Keratinocyte (primary cell): ENCODE measurements at regions not wholly inside any gene's neighbourhood (a gene's known extent, or its start where the extent isn't known, plus 50 kb on each side); places are given as distances from the start of the nearest gene placed in this dataset.

Experiments
- DNase-seq: peaks from one replicate; pipeline ENCODE4 v3.0.0-alpha.2; 2011; ENCODE audit warnings: low read depth, missing footprints, low spot score
- FAIRE-seq: peaks from 2 replicates; lab custom pipeline; 2011; peaks lifted over from hg19 to GRCh38; lab: Jason Lieb, UNC
- H2AFZ ChIP-seq: 2 replicates; pipeline ENCODE4 v1.6.0; 2012; ENCODE audit warnings: low read length, control low read depth, inconsistent platforms; ENCODE audit not compliant: control insufficient read depth
- H3K27ac ChIP-seq: 2 replicates; pipeline ENCODE4 v1.5.1; 2011; ENCODE audit warnings: low read length; ENCODE audit not compliant: control insufficient read depth, insufficient read depth
- H3K27me3 ChIP-seq: 3 replicates; pipeline ENCODE4 v1.6.0; 2011; ENCODE audit warnings: low read length; ENCODE audit not compliant: control insufficient read depth, insufficient read depth; ENCODE audit errors: extremely low read depth
- H3K36me3 ChIP-seq, 2 experiments: 2 replicates in 1 of 2; 3 replicates in 1 of 2; pipeline ENCODE4 v1.5.1; 2011; ENCODE audit warnings: low read length in 2 of 2, mild to moderate bottlenecking in 1 of 2; ENCODE audit not compliant: control insufficient read depth in 2 of 2, insufficient read depth in 2 of 2; ENCODE audit errors: extremely low read depth in 1 of 2
- H3K4me1 ChIP-seq: 3 replicates; pipeline ENCODE4 v1.5.1; 2011; ENCODE audit warnings: low read length; ENCODE audit not compliant: control insufficient read depth, insufficient read depth; ENCODE audit errors: extremely low read depth
- H3K4me2 ChIP-seq: 3 replicates; pipeline ENCODE4 v1.6.0; 2011; ENCODE audit warnings: low read depth, low read length; ENCODE audit not compliant: control insufficient read depth, insufficient read depth; ENCODE audit errors: extremely low read depth
- H3K4me3 ChIP-seq, 3 experiments: fragments of 200-600 bp in 1 of 3; sonication (generic) in 1 of 3; 2 replicates in 2 of 3; 3 replicates in 1 of 3; pipeline ENCODE4 v1.5.1; 2011 to 2016; ENCODE audit warnings: low read length in 3 of 3, mild to moderate bottlenecking in 3 of 3, control low read depth in 2 of 3, inconsistent platforms in 1 of 3, low read depth in 1 of 3, mixed read lengths in 1 of 3, mixed run types in 1 of 3, moderate library complexity in 1 of 3; ENCODE audit not compliant: control insufficient read depth in 2 of 3, insufficient read depth in 2 of 3; ENCODE audit errors: extremely low read depth in 1 of 3
- H3K79me2 ChIP-seq: 2 replicates; pipeline ENCODE4 v1.6.0; 2012; ENCODE audit warnings: low read length; ENCODE audit not compliant: control insufficient read depth, insufficient read depth
- H3K9ac ChIP-seq: 3 replicates; pipeline ENCODE4 v1.6.0; 2011; ENCODE audit warnings: low read length; ENCODE audit not compliant: control insufficient read depth, insufficient read depth; ENCODE audit errors: extremely low read depth
- H3K9me1 ChIP-seq: 3 replicates; pipeline ENCODE4 v1.6.0; 2011; ENCODE audit warnings: low read length; ENCODE audit not compliant: control insufficient read depth, insufficient read depth; ENCODE audit errors: extremely low read depth
- H3K9me3 ChIP-seq: 2 replicates; pipeline ENCODE4 v1.5.1; 2012; ENCODE audit warnings: low read depth, low read length; ENCODE audit not compliant: control insufficient read depth
- H4K20me1 ChIP-seq: 3 replicates; pipeline ENCODE4 v1.6.0; 2011; ENCODE audit warnings: low read length; ENCODE audit not compliant: control insufficient read depth, insufficient read depth; ENCODE audit errors: extremely low read depth
- CTCF ChIP-seq, 3 experiments: IDR thresholded peaks in 1 of 3; conservative IDR thresholded peaks in 1 of 3; optimal IDR thresholded peaks in 1 of 3; 2 replicates in 2 of 3; 3 replicates in 1 of 3; pipeline versions ENCODE3 to v1.5.1; 2011; ENCODE audit warnings: low read length in 3 of 3, mild to moderate bottlenecking in 3 of 3, moderate library complexity in 2 of 3, control low read depth in 1 of 3, inconsistent platforms in 1 of 3; ENCODE audit not compliant: insufficient read depth in 2 of 3; ENCODE audit errors: extremely low read depth in 1 of 3
- EZH2 ChIP-seq: IDR thresholded peaks from one replicate; pipeline ENCODE4 v1.6.1; 2012; ENCODE audit warnings: inconsistent platforms, mild to moderate bottlenecking, low read length, moderate library complexity
- dilution Hi-C: fragments of 300-500 bp; cut with MboI; formaldehyde crosslinking; loops from one replicate; pipeline ENCODE4 v1.7.0; 2020; ENCODE audit warnings: low sequenced_read_pairs; ENCODE audit not compliant: extremely low pct_ligation_motif_present

GRCh38 chr2:190137561-190137960 lies 75.0 kb upstream of the MSTN start:
- DNase-seq (no peak), FAIRE-seq (no peak)
- Histone ChIP-seq H3K27ac (no peak overlapping the region), H3K36me3 (no peaks in the 10 kb centered on the region), H3K9me1 (no peaks in the 10 kb centered on the region), H3K79me2 (no peaks in the 10 kb centered on the region), H3K4me3 (no peak overlapping the region), H3K4me2 (no peak overlapping the region), H2AFZ (no peak overlapping the region), H4K20me1 (no peaks in the 10 kb centered on the region), H3K4me1 (no peaks in the 10 kb centered on the region), H3K9me3 (peaks cover 2% of the 10 kb centered on the region), H3K9ac (no peak overlapping the region), H3K27me3 (no peaks in the 10 kb centered on the region)
- dilution Hi-C loops: no loop called here
- TF ChIP-seq EZH2 (no peak), CTCF (optimal IDR thresholded peaks at IDR 0.05 in 1 of 3, IDR thresholded peaks at IDR 0.05 in 1 of 3, conservative IDR thresholded peaks at IDR 0.05 in 1 of 3; ENCODE audit: extremely low read depth in 1 of 3, insufficient read depth in 2 of 3, low read length in 3 of 3) (no peak)

- Histone ChIP-seq H3K4me1 (no peaks in the 10 kb centered on the region), H3K27ac (no peak overlapping the region), H3K79me2 (no peaks in the 10 kb centered on the region), H2AFZ (no peak overlapping the region), H3K27me3 (no peaks in the 10 kb centered on the region), H3K9ac (no peak overlapping the region), H4K20me1 (no peaks in the 10 kb centered on the region), H3K4me3 (no peak overlapping the region), H3K9me1 (no peaks in the 10 kb centered on the region), H3K4me2 (no peak overlapping the region), H3K36me3 (no peaks in the 10 kb centered on the region), H3K9me3 (peaks cover 2% of the 10 kb centered on the region)
- DNase-seq (no peak), FAIRE-seq (no peak)
- TF ChIP-seq EZH2 (no peak), CTCF (optimal IDR thresholded peaks at IDR 0.05 in 1 of 3, IDR thresholded peaks at IDR 0.05 in 1 of 3, conservative IDR thresholded peaks at IDR 0.05 in 1 of 3; ENCODE audit: extremely low read depth in 1 of 3, insufficient read depth in 2 of 3, low read length in 3 of 3) (no peak)
- dilution Hi-C loops: no loop called here
Observed at GRCh38 chr2:190136825-190137224, 74.3 kb upstream of the MSTN start.
